ENCODE measurements at regions not wholly inside any gene's neighbourhood (a gene's known extent, or its start where the extent isn't known, plus 50 kb on each side); places are given as distances from the start of the nearest gene placed in this dataset.

DNA sequence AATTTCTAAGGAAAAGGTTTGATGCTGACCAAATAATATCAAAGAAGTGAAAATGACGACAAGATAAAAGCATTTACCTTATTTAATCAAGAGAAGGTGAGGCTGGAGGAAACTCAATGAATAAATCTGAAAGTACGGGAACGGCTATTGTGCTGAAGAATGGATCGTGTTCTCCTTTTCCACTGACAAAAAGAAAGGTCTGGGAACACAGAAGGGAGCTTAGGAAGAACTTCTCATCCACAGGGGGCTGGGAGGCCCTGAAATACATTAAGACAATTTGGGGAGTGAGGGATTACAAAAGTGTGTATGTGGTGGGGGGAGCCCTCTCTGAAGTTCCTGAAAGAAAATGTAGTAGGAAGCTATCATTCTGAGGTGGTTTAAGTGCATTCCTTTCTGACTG is 582.3 kb downstream of the SLC4A3 start:
- no peaks in the 10 kb centered on the region for H3K36me3 Mint-ChIP-seq (ENCODE audit: insufficient read depth in 1 of 3, low read depth in 3 of 3)
- Histone ChIP-seq H3K9me3 (ENCODE audit: control insufficient read depth, low read depth, low read length) (no peaks in the 10 kb centered on the region), H3K4me1 (ENCODE audit: insufficient read depth, low read length) (peaks cover 2% of the 10 kb centered on the region; the same call in 1 of the 2 replicates), H3K27ac (ENCODE audit: insufficient read length, low read depth, low read length) (no peak overlapping the region), H4K20me1 (ENCODE audit: control insufficient read depth, insufficient read depth, insufficient read length) (no peaks in the 10 kb centered on the region), H2AK5ac (ENCODE audit: insufficient read length, low read length) (no peak overlapping the region), H3T11ph (ENCODE audit: low read length) (no peak overlapping the region), H2BK15ac (ENCODE audit: low read depth, low read length) (no peak overlapping the region), H2BK120ac (ENCODE audit: low read depth, low read length, poor library complexity, severe bottlenecking) (no peak overlapping the region), H4K8ac (replicated peaks; ENCODE audit: insufficient read length, low read depth, low read length) (no peak overlapping the region), H3K9ac (ENCODE audit: extremely low read depth, insufficient read length, low read length) (no peak overlapping the region), H2BK12ac (ENCODE audit: insufficient read length, low read depth, low read length) (no peak overlapping the region), H3K79me2 (ENCODE audit: insufficient read depth, low read length) (no peaks in the 10 kb centered on the region), H4K5ac (ENCODE audit: insufficient read length, low read depth, low read length) (no peak overlapping the region), H2BK5ac (ENCODE audit: insufficient read length, low read length) (no peak overlapping the region), H3K79me1 (ENCODE audit: insufficient read depth, low read depth, low read length, poor library complexity, severe bottlenecking) (no peaks in the 10 kb centered on the region), H2AFZ (ENCODE audit: low read length) (peak overlapping the region; percentile 5), H2BK20ac (ENCODE audit: low read depth, low read length, poor library complexity, severe bottlenecking) (no peak overlapping the region), H3K14ac (ENCODE audit: insufficient read depth, low read length) (no peak overlapping the region), H4K91ac (ENCODE audit: insufficient read length, low read depth, low read length) (no peak overlapping the region), H3K4ac (ENCODE audit: low read depth, low read length) (no peak overlapping the region), H3K4me2 (ENCODE audit: insufficient read depth, insufficient read length, low read length) (no peak overlapping the region), H3K56ac (ENCODE audit: insufficient read length, low read depth, low read length) (no peak overlapping the region), H3K23me2 (ENCODE audit: insufficient read length, low read depth, low read length, poor library complexity, severe bottlenecking) (no peaks in the 10 kb centered on the region), H3K27me3 (ENCODE audit: insufficient read depth, low read length) (no peaks in the 10 kb centered on the region), H3K18ac (ENCODE audit: insufficient read length, low read depth, low read length) (no peak overlapping the region), H3K23ac (ENCODE audit: insufficient read length, low read depth, low read length) (no peak overlapping the region)
- no peaks in the 10 kb centered on the region; a peak in 1 of 5 replicates for H3K9me3 Mint-ChIP-seq
- H3K27me3 Mint-ChIP-seq (ENCODE audit: low read depth): no peaks in the 10 kb centered on the region
- no peak for DNase-seq
- no CpG with 5 or more reads among the region's 4 CpGs for WGBS (ENCODE audit: extremely low coverage, insufficient read length, low lambda C conversion rate)
- no peak for TF ChIP-seq CTCF (conservative IDR thresholded peaks at IDR 0.05)
- no peak overlapping the region for H3K4me3 Mint-ChIP-seq
- peaks cover 16 to 18% of the 10 kb centered on the region in 2 experiments for H3K4me1 Mint-ChIP-seq
- peak overlapping the region in 1 of 3 experiments; percentile 75; a peak in 1 of 7 replicates for H3K27ac Mint-ChIP-seq
